GM21423 (cell line): ENCODE measurements at regions not wholly inside any gene's neighbourhood (a gene's known extent, or its start where the extent isn't known, plus 50 kb on each side); places are given as distances from the start of the nearest gene placed in this dataset.
"Not testable (repeated sequence)": the region's sequence is repeated elsewhere in the genome, so short reads cannot be mapped to it uniquely, and the experiment has no call there.

Experiments
- ATAC-seq: cut with Tn5 transposase; IDR thresholded peaks from one replicate; pipeline ENCODE4 v1.9.1; 2021; ENCODE audit warnings: mild to moderate bottlenecking, moderate library complexity; ENCODE audit not compliant: unreplicated experiment

- ATAC-seq = not testable (repeated sequence)
Observed at GRCh38 chr5:1731855-1732237, 67.8 kb downstream of the MRPL36 start.

- no peak for ATAC-seq
Observed at GRCh38 chr5:1731091-1731639, 68.5 kb downstream of the MRPL36 start.

- no peak for ATAC-seq
Observed at GRCh38 chr5:1730487-1730847, 69.2 kb downstream of the MRPL36 start.

GRCh38 chr5:1729641-1730486 is 69.8 kb downstream of the MRPL36 start:
- no peak for ATAC-seq

- no peak for ATAC-seq
Observed at GRCh38 chr5:1728846-1729245, 70.8 kb downstream of the MRPL36 start.

- no peak for ATAC-seq
Observed at GRCh38 chr5:1727571-1727970, 72.1 kb downstream of the MRPL36 start.

- ATAC-seq = no peak
Observed at GRCh38 chr5:1726956-1727355, 72.7 kb downstream of the MRPL36 start.

GRCh38 chr5:1726469-1726865 is 73.2 kb downstream of the MRPL36 start:
- ATAC-seq = no peak

- ATAC-seq = no peak
Observed at GRCh38 chr5:1725641-1726468, 73.8 kb downstream of the MRPL36 start.

- ATAC-seq = no peak
Observed at GRCh38 chr5:1724822-1725602, 74.6 kb downstream of the MRPL36 start.

- no peak for ATAC-seq
Observed at GRCh38 chr5:1723957-1724821, 75.4 kb downstream of the MRPL36 start.

- no peak for ATAC-seq
Observed at GRCh38 chr5:1723476-1723875, 76.2 kb downstream of the MRPL36 start.

- ATAC-seq = no peak
Observed at GRCh38 chr5:1722877-1723276, 76.8 kb downstream of the MRPL36 start.

GRCh38 chr5:1720396-1721110 is 79.1 kb downstream of the MRPL36 start:
- no peak for ATAC-seq

- ATAC-seq = no peak
Observed at GRCh38 chr5:1719860-1720259, 79.8 kb downstream of the MRPL36 start.

- no peak for ATAC-seq
Observed at GRCh38 chr5:1718669-1719068, 81.0 kb downstream of the MRPL36 start.

GRCh38 chr5:1710091-1710490 is 89.5 kb downstream of the MRPL36 start:
- ATAC-seq = not testable (repeated sequence)

- ATAC-seq = no peak
Observed at GRCh38 chr5:1709171-1709803, 90.3 kb downstream of the MRPL36 start.

- no peak for ATAC-seq
Observed at GRCh38 chr5:1708592-1709141, 91.0 kb downstream of the MRPL36 start.
